SK-N-MC (cell line): ENCODE measurements at regions not wholly inside any gene's neighbourhood (a gene's known extent, or its start where the extent isn't known, plus 50 kb on each side); places are given as distances from the start of the nearest gene placed in this dataset.

Source experiments
- EZH2 ChIP-seq: fragments of 200-600 bp; sonication (generic); IDR thresholded peaks from one replicate; pipeline ENCODE4 v1.6.1; 2017; ENCODE audit warnings: antibody characterized with exemption
- POLR2AphosphoS5 ChIP-seq: IDR thresholded peaks from 2 replicates; pipeline ENCODE4 v1.6.1; 2012; ENCODE audit warnings: mild to moderate bottlenecking, low read depth, low read length, borderline replicate concordance

- TF ChIP-seq POLR2AphosphoS5, result no peak
- TF ChIP-seq EZH2, result no peak
Measured at GRCh38 chr12:5257763-5258495, 174.0 kb upstream of the NTF3 start.
